Astrocyte of the cerebellum (primary cell): ENCODE measurements at regions not wholly inside any gene's neighbourhood (a gene's known extent, or its start where the extent isn't known, plus 50 kb on each side); places are given as distances from the start of the nearest gene placed in this dataset.

ENCODE experiments used
- DNase-seq: peaks from one replicate; pipeline ENCODE4 v3.0.0-alpha.2; 2011; ENCODE audit warnings: low read depth
- H3K4me3 ChIP-seq: 2 replicates; pipeline ENCODE4 v1.5.1; 2011; ENCODE audit warnings: mild to moderate bottlenecking, low read depth, low read length, moderate library complexity
- CTCF ChIP-seq: IDR thresholded peaks from 2 replicates; pipeline ENCODE4 v1.5.1; 2012; ENCODE audit warnings: low read length, low read depth, moderate library complexity, mild to moderate bottlenecking; ENCODE audit errors: missing control alignments
- in situ Hi-C: cut with HindIII; loops from 2 replicates; pipeline ENCODE4 v1.10.0; 2017; ENCODE audit warnings: low sequenced_read_pairs

DNA sequence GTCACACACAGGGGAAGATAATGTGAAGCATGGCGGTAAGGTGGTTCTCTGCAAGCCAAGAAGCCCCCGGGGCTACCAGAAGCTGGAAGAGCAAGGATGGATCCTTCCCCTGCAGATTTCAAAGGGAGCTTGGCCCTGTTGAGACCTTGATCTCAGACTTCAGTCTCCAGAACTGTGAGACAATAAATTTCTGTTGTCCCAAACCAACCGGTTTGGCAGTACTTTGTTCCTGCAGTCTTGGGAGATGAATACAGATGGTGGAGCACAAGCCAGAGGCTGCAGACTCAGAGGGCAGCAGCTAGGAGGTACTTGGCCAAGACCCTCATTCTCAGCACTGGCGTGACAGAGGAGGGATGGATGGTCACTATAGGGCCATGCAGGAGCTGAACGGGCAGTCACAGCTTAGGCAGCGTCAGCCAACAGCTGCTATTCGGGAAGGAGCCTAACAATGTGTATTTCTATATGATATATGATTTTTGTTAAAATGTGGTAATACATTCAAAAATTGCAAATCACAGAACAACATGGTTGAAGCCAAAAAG is 387.3 kb downstream of the TNS3 start:
- TF ChIP-seq CTCF = no peak
- H3K4me3 ChIP-seq = no peak overlapping the region
- in situ Hi-C loops = no loop called here
- DNase-seq = no peak

DNA sequence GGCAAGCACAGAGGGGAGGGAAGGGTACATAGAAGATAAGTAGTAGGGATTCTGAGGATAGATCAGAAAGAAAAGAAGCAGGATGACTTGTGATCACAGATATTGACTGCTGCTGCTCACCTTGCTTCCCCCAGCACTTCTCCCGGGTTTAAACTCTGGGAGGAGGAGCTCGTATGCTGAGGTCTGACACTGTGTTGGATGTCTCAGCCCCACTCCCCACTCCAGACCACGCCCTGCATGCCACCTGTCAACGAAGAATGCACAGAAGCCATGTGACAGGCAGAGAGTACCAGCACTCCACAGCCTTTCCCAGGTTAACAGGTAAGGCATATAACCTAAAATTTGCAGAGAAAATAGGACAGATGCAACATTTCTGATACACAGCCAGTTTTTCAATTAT is 388.9 kb downstream of the TNS3 start:
- no peak for DNase-seq
- no peak overlapping the region for H3K4me3 ChIP-seq
- in situ Hi-C loops = no loop called here
- no peak for TF ChIP-seq CTCF

GRCh38 chr7:47191876-47192291 is 390.0 kb downstream of the TNS3 start:
- DNase-seq = no peak

GRCh38 chr7:47191316-47191715 is 390.6 kb downstream of the TNS3 start:
- no peak overlapping the region for H3K4me3 ChIP-seq
- no peak for DNase-seq
- no peak for TF ChIP-seq CTCF
- in situ Hi-C loops = no loop called here

More at GRCh38 chr7:47191876-47192291, 390.0 kb downstream of the TNS3 start:
- H3K4me3 ChIP-seq = no peak overlapping the region
- in situ Hi-C loops = no loop called here
- TF ChIP-seq CTCF = no peak

- no peak for TF ChIP-seq CTCF
- no peak for DNase-seq
- H3K4me3 ChIP-seq = no peak overlapping the region
- in situ Hi-C loops = no loop called here
Observed at GRCh38 chr7:47190462-47190861, 391.4 kb downstream of the TNS3 start.

GRCh38 chr7:47188653-47189315 is 393.1 kb downstream of the TNS3 start:
- DNase-seq = no peak
- TF ChIP-seq CTCF = no peak
- in situ Hi-C loops = loop anchor here (10.0 kb wide), 1 partner anchor 834 kb away; no protein-coding TSS in a partner anchor
- no peak overlapping the region for H3K4me3 ChIP-seq
